HG03196 (cell line): ENCODE measurements at regions not wholly inside any gene's neighbourhood (a gene's known extent, or its start where the extent isn't known, plus 50 kb on each side); places are given as distances from the start of the nearest gene placed in this dataset.

Experiments
- ATAC-seq: cut with Tn5 transposase; IDR thresholded peaks from one replicate; pipeline ENCODE4 v1.9.1; 2021; ENCODE audit not compliant: unreplicated experiment

DNA sequence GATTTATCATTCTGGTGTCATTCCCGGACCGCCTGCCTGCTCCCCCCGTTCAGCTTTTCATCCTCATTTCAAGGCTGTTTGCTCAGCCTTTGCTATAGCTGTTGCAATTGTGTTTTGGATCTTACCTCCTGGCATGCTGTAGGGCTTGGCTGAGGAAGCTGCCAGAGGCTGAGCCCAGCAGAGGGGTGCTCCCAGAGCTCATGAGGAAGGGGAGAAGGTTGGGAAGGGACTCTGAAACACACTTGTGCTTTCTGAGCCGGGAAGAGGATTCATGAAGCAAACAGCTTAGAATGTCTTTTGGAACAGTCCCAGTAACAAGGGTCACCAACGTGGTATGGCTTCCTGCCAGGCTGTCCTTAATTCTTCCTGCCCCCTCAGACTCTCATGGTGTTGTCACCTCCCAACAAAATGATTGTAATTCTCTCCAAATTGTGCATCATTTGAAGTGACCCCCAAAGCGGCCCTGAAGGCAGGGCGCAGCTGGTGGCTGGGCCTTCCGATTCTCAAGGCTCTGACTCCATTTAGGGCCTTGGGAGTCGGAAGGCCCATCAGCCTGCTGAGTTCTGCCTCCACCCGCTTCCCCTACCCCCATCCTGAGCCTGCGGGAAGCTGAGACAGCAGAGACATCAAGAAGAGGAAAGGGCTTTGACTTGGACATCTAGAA lies 111.9 kb upstream of the ARHGAP5 start:
- ATAC-seq: no peak

DNA sequence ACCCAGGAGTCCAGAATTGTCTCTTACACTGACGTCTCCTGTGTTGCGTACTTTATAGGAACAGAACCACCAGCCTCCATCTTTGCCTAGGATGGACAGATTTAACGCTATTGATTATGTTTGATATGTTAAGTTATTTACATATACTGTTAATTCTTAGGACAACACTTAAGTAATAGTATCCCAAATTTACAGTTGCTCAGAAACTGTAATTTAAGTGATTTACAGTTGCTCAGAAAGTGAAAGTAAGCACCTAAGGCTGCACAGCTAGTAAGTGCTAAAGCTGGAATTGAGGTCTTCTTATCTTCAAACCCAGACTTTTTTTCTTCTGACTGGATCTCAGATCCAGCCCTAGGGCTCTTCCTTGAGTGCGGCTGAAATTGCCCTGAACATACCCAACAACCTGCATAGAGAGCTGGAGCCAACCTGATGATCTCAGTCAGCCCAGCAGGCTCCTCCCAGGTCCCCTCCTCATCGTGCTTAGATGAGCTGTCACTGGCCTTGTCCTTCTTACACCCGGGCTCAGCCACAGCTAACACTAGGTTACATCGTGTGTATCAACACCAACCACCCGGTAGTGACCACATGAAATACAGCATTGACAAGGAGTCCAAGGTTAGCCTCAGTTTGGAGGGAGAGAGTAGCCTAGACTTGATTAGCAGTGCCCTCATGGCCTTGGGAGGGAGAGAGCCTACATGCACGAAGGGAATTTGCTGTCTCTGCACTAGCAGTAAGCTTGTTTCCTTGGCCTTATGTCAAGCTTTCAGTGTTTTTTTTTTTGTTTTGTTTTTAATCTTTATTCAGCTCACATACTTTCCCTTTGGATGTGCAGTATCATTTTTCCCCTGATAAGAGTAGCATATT lies 111.1 kb upstream of the ARHGAP5 start:
- no peak for ATAC-seq

DNA sequence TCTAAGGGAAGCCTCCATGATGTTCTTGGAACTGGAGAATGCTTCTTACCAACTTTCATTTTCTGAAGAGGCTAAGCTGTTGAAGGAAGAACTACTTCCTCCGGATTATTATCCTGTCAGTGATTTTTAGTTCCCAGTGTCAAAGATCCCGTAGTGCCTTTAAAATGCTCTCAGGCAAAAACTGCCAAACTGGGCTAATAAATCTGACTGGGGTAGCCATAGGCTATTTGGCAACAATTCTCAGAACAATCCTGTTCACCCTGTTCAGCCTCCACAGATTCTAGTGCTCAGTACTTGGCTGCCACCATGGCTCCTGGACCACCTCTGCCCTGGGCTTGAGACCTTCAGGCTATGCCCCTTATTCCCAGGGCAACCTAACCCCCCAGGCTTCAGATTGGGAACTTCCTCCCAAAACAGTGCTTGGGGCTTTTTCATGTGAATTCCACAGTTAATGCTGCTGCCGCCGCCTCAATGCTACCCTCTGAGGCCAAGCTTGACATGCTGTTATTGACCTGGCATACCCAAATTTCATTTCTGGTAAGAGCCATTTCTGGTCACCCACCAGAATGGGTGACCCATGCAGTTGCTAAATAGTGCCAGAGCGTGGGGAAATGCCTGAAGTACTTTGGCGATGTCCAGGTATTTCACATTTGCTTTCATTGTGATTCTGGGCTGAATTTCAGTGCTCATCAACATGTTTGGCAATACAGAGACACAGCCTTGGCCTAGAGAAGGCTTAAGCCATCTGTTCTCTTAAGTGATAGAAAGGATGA lies 110.0 kb upstream of the ARHGAP5 start:
- ATAC-seq: no peak

DNA sequence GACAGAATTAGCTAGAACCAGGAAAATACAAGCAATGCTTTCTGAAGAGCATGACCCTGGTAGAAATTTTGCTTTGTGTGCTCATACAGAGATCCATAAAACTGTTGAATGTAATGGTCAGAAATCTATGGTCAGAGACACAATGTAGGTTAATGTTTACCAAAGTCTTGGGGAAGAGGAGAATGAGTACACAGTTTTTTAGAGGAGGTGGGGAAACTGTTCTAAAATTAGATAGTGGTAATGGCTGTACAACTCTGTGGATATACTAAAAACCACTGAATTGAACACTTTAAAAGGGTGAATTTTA lies 109.5 kb upstream of the ARHGAP5 start:
- ATAC-seq: no peak

DNA sequence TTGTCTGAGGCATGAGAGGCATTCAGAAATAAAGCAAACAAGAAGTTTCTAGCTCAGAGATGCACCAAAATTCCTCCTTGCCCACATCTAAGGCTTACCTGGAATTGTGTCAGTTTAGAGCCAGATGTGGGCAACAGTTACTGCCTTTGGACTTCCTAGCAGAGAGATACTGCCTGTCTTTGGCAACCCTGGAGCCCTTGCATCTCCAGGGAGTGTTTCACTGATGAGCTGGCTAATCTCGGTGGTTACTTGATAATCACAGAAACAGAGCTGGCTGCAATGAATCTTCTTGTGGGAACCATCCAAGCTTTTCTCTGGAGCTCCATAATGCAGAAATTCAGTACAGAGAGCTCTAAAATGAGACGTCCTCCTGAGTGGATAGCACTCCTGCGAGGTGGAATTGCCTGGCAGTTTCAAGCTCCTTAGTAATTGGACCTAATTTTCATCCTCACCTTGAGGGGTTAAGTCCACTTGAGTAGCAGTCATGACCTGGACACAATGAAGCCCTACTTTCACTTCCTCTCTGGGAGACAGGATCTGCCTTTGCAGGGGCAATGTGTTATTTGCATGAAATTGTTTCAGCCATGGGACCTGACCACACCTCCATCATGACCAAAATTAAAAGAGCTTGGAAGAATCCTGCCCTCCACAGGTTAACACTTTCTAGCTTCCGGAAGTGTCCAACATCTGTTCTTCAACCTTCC lies 108.8 kb upstream of the ARHGAP5 start:
- peak; percentile 53 for ATAC-seq

DNA sequence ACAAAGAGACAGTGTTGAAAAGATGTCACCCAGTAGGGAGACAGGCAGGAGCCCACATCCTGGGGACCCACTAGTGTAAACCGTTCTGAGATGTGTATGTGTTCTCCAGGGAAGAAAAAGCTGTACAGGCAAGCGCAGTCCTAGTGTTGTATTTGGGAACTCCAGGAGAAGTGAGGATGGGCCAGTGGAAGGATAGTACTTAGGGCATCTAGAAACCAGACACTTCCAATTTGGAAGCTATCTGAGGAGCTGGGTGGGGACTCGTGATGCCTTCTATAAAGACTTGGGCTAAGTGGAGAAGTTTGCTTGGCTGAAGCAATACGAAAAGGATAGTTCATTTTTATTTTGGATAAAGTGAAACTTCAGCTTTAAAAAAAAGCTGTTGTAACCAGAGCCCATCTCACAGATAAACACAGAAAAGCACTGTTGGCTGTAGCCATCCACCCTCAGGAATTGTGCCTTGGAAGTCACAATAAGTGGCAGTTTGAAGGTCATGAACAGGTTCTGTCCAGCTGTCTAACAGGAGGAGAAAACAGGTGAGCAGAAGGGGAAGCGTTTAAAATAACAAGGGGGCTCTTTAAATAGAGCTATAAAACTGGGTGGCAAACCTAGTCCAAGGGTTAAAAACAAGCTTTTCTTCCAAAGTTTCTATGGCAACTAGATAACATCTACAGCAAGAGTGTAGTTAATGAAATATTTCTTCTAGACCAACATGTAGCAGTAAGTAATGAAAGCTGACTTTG lies 108.0 kb upstream of the ARHGAP5 start:
- ATAC-seq: no peak

DNA sequence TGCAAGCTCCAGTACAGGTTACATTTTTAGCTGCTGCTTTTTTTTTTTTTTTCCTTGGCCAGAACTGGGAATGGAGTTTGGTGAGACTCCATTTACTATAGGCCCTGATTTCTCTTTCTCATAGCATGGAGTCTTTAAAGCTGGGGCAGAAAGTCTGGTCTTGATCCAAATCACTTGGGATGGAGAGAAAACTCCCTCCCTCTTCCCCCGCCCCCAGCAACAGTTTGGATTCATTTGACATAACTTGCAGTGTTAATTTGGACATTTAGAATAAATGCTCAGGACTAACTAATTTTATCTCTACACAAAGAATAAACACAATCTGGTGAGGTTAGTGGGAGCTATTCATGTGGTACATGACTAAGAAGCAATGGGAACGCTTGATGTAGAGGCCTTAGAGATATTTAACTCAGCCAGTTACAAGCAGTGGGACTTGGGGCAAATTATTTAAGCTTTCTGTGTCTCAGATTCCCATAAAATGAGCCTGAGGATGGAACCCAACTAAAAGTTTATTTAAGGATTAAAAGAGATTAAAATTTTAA lies 107.3 kb upstream of the ARHGAP5 start:
- ATAC-seq: no peak

DNA sequence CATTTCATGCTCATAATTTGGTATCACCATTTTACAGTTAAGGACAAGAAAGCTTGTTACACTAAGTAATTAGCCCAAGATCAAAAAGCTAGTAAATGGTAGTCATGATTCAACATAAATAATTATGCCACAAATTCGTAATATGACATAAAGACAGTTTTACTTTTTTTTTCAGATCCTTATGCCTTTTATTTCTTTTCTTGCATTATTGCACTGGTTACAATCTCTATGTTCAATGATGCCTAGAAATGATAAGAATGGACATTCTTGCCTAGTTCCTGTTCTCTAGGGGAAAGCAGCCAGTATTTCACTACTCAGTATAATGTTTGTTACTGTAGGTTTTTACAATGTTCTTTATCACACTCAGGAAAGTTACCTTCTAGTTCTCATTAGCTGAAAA lies 106.4 kb upstream of the ARHGAP5 start:
- no peak for ATAC-seq

DNA sequence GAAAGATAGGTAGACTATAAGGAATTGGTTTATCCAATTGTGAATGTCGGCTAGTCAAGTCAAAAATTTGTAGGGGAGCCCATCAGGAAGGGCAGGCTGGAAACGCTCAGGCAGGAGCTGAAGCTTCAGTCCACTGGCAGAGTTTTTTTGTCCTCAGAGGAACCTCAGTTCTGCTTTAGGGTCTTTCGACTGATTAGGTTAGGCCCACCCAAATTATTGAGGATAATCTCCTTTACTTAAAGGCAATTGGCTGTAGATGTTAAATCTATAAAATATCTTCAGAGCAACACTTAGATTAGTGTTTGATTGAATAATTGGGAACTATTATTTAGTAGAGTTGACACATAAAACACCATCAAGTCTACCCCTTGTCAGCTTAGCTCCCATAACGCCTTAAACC lies 105.5 kb upstream of the ARHGAP5 start:
- ATAC-seq: no peak

DNA sequence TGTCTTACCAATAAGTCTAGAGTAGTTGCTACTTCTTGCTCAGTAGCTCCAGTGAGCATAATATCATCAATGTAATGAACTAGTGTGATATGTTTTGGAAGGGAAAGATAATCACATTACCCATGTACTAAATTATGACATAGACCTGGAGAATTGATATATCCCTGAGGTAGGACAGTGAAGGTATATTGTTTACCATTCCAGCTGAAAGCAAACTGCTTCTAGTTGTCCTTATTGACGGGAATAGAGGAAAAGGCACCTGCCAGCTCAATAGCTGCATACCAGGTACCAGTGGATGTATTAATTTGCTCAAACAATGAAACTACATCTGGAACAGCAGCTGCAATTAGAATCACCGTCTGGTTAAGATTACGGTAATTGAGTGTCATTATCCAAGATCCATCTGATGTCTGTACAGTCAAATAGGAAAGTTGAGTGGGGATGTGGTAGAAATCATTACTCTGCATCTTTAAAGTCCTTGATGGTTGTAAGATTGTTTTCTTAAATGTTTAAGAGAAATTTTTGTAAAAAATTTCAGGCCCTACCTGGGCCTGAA lies 100.0 kb upstream of the ARHGAP5 start:
- no peak for ATAC-seq

DNA sequence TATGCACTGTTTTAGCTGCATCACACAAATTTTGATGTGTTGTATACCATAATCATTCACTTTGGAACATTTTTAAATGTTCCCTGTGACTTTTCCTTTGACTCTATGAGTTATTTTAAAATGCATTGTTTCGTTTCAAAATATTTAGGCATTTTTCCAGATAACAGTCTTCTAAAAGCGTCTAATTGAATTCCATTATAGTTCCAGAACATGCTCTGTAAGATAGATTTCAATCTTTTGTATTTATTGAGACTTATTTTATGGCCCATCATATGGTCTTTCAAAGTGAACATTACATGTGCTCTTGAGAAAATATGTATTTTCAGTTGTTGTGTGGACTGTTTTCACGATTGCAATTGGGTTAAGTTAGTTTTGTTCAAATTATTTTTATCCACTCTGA lies 98.7 kb upstream of the ARHGAP5 start:
- ATAC-seq: no peak

DNA sequence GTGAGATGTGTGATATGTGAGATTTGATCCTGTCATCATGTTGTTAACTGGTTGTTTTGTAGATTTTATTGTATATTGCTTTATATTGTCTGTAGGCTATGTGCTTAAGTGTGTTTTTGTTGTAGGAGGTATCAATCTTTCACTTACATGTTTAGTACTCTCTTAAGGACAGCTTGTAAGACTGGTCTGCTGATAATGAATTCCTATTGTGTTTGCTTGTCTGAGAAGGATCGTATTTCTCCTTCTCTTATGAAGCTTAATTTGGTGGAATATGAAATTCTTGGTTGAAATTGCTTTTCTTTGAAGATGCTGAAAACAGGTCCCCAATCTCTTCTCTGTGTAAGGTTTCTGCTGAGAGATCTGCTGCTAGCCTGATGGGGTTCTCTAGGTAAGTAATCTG lies 94.5 kb upstream of the ARHGAP5 start:
- ATAC-seq: no peak

DNA sequence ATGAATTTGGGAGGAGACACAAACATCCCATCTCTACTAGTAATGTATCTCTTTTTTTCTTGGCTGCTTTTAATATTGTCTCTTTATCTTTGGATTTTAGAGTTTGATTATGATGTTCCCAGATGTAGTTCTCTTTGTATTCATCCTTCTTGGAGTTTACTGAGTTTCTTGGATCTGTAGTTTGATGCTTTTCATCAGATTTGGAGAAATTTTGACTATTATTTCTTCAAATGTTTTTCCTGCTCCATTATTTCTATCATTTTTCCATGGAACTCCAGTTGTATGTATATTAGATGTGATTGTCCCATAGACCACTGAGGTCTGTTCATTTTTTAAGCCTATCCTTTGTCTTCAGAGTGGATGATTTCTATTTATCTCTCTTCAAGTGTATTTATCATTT lies 90.7 kb upstream of the ARHGAP5 start:
- no peak for ATAC-seq

DNA sequence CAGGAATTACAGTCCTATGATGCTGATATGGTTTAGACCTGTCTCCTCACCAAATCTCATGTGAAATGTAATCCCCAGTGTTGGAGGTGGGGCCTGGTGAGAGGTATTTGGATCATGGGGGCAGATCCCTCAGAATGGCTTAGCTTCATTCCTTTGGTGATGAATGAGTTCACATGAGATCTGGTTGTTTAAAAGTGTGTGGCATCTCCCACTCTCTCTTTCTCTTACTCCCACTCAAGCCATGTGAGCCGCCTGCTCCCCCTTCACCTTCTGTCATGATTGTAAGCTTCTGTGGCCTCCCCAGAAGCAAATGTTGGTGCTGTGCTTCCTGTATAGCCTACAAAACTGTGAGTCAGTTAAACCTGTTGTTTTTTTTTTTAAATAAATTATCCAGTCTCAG lies 89.4 kb upstream of the ARHGAP5 start:
- no peak for ATAC-seq

DNA sequence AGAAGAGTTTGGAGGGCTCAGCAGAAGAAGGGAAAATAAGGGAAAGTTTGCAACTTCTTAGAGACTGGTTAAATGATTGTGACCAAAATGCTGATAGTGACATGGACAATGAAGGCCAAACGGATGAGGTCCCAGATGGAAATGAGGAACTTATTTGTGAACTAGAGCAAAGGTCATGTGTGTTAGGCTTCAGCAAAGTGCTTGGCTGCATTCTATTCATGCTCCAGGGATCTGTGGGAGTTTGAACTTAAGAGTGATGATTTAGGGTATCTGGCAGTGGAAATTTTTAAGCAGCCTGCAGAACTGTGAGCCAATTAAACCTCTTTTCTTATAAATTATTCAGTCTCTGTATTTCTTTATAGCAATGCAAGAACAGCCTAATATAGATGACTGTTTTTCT lies 88.9 kb upstream of the ARHGAP5 start:
- no peak for ATAC-seq

DNA sequence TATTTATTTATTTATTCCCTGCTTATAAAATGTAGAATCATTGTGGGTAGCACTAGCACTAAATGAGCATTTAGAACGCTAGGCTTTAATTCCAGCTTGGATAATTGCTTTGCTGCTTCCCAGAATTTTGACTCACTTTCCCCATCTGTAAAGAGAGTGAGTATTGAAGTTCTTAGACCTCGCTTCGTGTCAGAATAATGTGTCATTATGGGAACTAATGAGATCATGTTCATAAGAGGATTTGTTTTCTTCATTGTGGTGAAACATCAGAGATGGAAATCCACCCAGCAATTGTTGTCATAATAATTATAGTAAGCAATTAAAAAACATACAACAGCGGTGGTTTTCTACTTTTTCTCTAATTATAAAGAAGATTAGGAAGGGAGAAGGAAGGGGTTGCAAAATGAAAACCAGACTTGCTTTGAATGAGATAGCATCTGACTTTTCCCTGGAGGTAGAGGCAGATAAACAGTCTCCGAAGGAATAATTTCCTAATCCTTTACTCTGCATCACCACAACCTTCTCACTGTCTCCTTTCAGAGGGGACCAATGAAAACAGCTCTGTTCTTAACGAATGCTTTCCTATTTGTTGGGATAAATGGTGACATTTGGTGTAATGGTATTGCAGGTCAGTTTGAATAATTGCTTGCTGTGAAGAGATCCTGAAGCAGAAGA lies 86.8 kb upstream of the ARHGAP5 start:
- ATAC-seq: no peak

DNA sequence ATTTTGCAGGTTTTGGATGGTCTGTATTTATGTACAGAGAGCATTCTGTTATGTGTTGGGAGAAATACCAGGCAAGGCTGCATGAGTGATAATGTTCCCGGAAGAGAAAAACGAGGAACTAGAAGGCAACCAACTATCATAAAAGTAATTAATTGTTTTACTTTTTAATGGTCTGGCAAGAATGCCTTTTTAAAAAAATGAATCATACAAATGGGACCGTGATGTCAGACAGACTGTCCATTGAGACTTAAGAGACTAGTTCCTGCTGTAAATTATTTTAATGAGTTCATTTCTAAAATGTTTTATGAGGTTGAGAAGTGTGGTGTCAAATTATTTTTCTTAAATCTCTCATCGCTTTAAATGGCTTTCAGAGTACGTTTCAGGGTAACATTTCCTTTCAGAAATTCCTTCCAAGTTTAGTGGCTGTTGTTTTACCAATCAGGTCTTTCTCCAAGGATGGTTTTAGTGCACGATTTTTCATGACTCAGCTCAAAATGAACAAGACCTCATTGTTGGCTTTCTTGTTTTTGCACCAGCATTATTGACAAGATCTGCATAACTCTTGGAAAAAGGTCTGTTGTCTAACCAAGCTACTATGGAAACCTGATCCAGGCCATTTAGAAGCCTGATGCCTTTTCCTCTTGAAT lies 86.1 kb upstream of the ARHGAP5 start:
- no peak for ATAC-seq

DNA sequence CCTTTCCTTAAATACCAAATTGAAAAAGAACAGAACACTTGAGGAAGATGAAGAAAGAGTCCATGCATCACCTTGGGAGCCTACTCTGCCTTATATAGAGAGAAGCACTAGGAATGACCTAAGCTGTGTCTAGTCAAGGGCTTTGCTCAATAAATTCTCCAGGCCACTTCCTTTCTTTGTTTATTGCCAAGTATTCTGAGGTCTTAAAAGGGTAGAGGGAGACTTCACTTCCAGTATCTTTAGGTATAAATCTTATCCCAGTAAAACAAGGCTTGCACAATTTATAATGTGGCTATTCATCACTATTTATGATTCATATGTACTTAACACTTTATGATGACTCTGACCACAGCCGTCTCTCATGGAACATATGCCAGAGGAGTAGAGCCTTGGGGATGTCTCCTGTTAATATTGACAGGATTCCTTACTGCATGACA lies 85.1 kb upstream of the ARHGAP5 start:
- no peak for ATAC-seq

DNA sequence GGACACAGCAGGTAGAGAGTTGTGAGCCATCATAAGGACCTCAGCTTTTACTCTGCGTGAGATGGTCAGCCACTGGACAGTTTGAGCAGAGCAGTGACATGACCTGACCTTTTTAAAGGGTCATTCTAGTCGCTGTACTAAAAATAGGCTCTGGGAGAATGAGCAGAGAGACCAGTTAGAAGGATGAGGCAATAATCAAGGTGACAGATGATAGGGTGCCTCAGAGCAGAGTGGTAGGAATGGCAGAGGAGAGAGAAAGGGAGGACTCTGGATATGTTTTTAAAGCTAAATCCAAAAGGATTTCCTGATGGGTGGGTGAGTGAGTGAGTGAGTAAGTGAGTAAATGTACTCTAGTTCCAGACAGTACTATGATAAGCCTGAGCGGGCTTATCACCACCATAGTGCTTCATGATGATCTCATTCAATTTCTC lies 83.6 kb upstream of the ARHGAP5 start:
- ATAC-seq: no peak
